Activated naive CD4-positive, alpha-beta T cell treated with anti-CD3 and anti-CD28 coated beads, Interleukin-2, amount 10 ng/mL, durations not matched to agents 7 days and 5 days (primary cell): ENCODE measurements at regions not wholly inside any gene's neighbourhood (a gene's known extent, or its start where the extent isn't known, plus 50 kb on each side); places are given as distances from the start of the nearest gene placed in this dataset.

ENCODE experiments used
- CTCF ChIA-PET: fragments of 350-600 bp; sonication (Branson Sonifier 250); formaldehyde crosslinking; loops from one replicate; lab custom pipeline; 2021; ENCODE audit warnings: antibody characterized with exemption; lab: Charles Lee
- DNase-seq: peaks from one replicate; pipeline ENCODE4 v3.0.0-alpha.2; 2020
- H3K27ac Mint-ChIP-seq: one replicate; pipeline ENCODE4 v1.8.0; 2021; ENCODE audit warnings: mild to moderate bottlenecking, moderate library complexity, mixed read lengths
- H3K27me3 Mint-ChIP-seq: one replicate; pipeline ENCODE4 v1.8.0; 2021; ENCODE audit warnings: mild to moderate bottlenecking, mixed read lengths
- H3K36me3 Mint-ChIP-seq: one replicate; pipeline ENCODE4 v1.8.0; 2021; ENCODE audit warnings: mixed read lengths
- H3K4me1 Mint-ChIP-seq: one replicate; pipeline ENCODE4 v1.8.0; 2021; ENCODE audit warnings: mixed read lengths
- H3K4me3 Mint-ChIP-seq: one replicate; pipeline ENCODE4 v1.8.0; 2021; ENCODE audit warnings: mild to moderate bottlenecking, moderate library complexity, mixed read lengths
- H3K9me3 Mint-ChIP-seq: one replicate; pipeline ENCODE4 v1.8.0; 2021; ENCODE audit warnings: mixed read lengths

DNA sequence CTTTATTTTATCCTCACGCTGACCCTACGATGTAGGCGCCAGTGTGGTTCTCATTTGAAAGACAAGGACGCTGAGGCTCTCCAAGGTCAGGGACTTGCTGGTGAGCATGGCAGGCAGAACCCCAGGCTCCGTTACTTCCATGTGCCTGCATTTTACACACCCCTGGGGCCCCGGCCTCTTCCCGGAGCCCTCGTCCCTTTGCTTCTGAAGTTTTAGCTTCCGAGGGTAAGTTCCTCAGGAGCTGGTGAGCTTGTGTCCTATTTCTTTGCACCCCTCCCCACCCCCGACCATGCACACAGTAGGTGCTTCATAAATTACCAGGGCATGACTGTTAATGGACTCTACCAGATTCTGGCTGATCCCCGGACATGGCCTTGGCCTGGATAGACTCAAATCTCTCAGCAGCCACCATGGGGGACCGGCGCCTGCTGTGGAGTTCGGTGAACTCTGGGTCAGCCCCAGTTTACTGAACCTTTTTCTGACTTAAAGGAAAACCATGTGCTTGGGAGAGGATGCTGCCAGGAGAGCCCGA is 59.3 kb upstream of the RNU6ATAC start:
- Mint-ChIP-seq H3K36me3 (no peaks in the 10 kb centered on the region), H3K27me3 (no peaks in the 10 kb centered on the region), H3K27ac (no peak overlapping the region), H3K9me3 (no peaks in the 10 kb centered on the region), H3K4me1 (no peaks in the 10 kb centered on the region), H3K4me3 (no peak overlapping the region)
- CTCF ChIA-PET: interaction anchor here (1.0 kb wide), 1 partner anchor 52 kb away, joined by 3 read pairs; no protein-coding TSS in a partner anchor
- no peak for DNase-seq

GRCh38 chr9:134224127-134224526 is 59.8 kb upstream of the RNU6ATAC start:
- Mint-ChIP-seq H3K27me3 (no peaks in the 10 kb centered on the region), H3K4me1 (no peaks in the 10 kb centered on the region), H3K27ac (no peak overlapping the region), H3K4me3 (no peak overlapping the region), H3K9me3 (no peaks in the 10 kb centered on the region), H3K36me3 (no peaks in the 10 kb centered on the region)
- DNase-seq: no peak
- CTCF ChIA-PET: no interaction called here

GRCh38 chr9:134224567-134225093 is 60.3 kb upstream of the RNU6ATAC start:
- no peaks in the 10 kb centered on the region for H3K9me3 Mint-ChIP-seq
- no peaks in the 10 kb centered on the region for H3K4me1 Mint-ChIP-seq
- H3K36me3 Mint-ChIP-seq: no peaks in the 10 kb centered on the region
- no peak overlapping the region for H3K4me3 Mint-ChIP-seq
- no peak for DNase-seq
- no peaks in the 10 kb centered on the region for H3K27me3 Mint-ChIP-seq
- CTCF ChIA-PET: no interaction called here
- no peak overlapping the region for H3K27ac Mint-ChIP-seq

DNA sequence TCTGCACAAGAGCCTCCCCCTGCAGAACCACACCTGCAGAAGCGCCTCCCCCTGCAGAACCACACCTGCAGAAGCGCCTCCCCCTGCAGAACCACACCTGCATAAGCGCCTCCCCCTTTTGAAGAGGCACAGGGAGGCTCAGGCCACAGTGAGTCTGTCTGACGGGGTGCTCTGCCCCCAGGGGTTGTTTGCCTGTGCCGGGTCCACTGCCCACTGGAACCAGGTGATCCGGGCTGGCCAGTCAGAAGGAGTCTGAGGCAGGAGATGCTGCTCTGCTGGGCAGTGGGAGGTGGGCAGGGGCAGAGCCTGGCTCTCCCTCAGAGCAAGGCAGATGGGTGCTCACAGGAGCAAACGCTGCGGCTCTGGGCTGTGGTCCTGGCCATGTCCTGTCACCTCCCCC is 60.8 kb upstream of the RNU6ATAC start:
- H3K27ac Mint-ChIP-seq: no peak overlapping the region
- no peak overlapping the region for H3K4me3 Mint-ChIP-seq
- no peaks in the 10 kb centered on the region for H3K36me3 Mint-ChIP-seq
- CTCF ChIA-PET: no interaction called here
- no peak for DNase-seq
- no peaks in the 10 kb centered on the region for H3K27me3 Mint-ChIP-seq
- H3K9me3 Mint-ChIP-seq: no peaks in the 10 kb centered on the region
- no peaks in the 10 kb centered on the region for H3K4me1 Mint-ChIP-seq

DNA sequence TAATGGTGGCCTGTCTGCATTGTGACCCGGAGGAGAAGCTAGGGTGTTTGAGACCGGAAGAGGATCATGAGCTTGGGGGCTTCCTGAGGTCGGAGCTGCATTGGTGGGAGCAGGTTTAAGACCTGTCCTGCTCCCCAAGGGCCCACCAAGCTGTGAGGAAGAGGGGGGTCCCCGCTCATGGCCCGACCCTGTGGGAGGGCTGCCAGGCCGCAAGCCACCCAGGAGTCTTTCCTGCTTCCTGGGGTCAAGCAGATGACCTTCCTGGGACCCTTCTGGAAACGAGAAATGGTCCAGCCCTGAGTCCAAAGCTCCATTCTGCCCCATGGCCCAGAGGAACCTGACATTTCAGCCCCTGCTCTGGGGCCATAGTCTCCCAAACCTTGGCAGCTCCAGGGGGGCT is 61.5 kb upstream of the RNU6ATAC start:
- Mint-ChIP-seq H3K36me3 (no peaks in the 10 kb centered on the region), H3K9me3 (no peaks in the 10 kb centered on the region), H3K4me1 (no peaks in the 10 kb centered on the region), H3K4me3 (no peak overlapping the region), H3K27ac (no peak overlapping the region), H3K27me3 (no peaks in the 10 kb centered on the region)
- no peak for DNase-seq
- CTCF ChIA-PET: no interaction called here

DNA sequence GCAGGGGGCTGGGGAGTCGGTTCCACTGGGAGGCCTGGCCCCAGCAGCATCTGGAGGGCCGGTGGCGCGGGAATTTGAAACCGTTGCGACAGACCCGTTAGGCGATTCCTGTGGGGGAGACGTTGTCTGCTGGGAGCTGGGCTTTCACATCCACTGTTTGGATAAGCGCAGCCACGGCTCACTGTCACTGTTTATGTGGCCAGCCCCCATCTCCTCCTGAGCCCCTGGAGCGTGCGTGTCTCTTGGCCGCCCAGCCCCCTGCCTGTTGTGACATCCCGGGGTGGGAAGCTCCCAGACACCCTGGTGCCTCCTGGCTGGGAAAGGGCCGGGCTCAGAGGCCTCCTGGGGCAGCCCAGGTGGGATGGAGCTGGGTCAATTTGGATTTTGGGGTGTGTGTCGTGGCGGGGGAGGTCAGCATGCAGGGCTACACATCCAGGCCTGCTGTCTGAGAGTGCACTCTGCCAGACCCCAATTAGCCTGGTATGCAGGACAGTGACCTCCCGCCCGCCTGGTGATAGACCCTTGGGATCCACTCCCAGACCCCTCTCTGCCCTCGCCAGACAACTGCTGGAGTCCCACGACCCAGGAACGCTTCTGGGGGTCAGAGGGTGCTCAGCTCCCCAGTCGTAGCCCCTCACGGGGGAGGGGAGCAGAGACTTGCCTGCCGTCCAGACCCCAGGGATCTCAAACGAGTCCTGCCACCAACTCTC is 62.0 kb upstream of the RNU6ATAC start:
- no peaks in the 10 kb centered on the region for H3K4me1 Mint-ChIP-seq
- CTCF ChIA-PET: no interaction called here
- no peaks in the 10 kb centered on the region for H3K36me3 Mint-ChIP-seq
- no peak overlapping the region for H3K4me3 Mint-ChIP-seq
- no peak for DNase-seq
- no peaks in the 10 kb centered on the region for H3K27me3 Mint-ChIP-seq
- H3K27ac Mint-ChIP-seq: no peak overlapping the region
- H3K9me3 Mint-ChIP-seq: no peaks in the 10 kb centered on the region

- H3K27me3 Mint-ChIP-seq: no peaks in the 10 kb centered on the region
- H3K4me1 Mint-ChIP-seq: no peaks in the 10 kb centered on the region
- no peak overlapping the region for H3K27ac Mint-ChIP-seq
- CTCF ChIA-PET: no interaction called here
- no peak overlapping the region for H3K4me3 Mint-ChIP-seq
- DNase-seq: no peak
- H3K36me3 Mint-ChIP-seq: no peaks in the 10 kb centered on the region
- H3K9me3 Mint-ChIP-seq: no peaks in the 10 kb centered on the region
Measured at GRCh38 chr9:134227451-134228411, 63.4 kb upstream of the RNU6ATAC start.

DNA sequence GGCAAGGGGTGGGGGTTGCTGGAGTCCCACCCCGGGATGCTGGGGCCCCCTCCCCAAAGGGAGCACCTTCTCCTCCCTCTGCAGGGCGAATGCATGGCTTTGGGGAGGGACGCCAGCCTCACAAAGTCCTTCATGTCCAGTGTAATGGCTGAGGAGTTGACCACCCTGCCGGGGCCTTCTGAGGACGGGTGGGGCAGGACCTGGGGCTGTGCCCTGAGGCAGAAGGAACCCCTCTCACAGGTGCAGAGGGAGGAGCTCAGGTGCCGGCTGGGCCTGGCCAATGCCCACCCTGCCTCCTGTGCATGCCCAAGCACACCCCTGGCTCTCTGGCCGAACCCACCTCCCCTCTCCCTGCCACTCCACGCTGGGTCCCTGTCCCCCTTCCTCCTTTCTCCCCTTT is 64.3 kb upstream of the RNU6ATAC start:
- no peaks in the 10 kb centered on the region for H3K27me3 Mint-ChIP-seq
- H3K36me3 Mint-ChIP-seq: no peaks in the 10 kb centered on the region
- no peak for DNase-seq
- no peaks in the 10 kb centered on the region for H3K9me3 Mint-ChIP-seq
- CTCF ChIA-PET: no interaction called here
- no peaks in the 10 kb centered on the region for H3K4me1 Mint-ChIP-seq
- H3K4me3 Mint-ChIP-seq: no peak overlapping the region
- H3K27ac Mint-ChIP-seq: no peak overlapping the region

DNA sequence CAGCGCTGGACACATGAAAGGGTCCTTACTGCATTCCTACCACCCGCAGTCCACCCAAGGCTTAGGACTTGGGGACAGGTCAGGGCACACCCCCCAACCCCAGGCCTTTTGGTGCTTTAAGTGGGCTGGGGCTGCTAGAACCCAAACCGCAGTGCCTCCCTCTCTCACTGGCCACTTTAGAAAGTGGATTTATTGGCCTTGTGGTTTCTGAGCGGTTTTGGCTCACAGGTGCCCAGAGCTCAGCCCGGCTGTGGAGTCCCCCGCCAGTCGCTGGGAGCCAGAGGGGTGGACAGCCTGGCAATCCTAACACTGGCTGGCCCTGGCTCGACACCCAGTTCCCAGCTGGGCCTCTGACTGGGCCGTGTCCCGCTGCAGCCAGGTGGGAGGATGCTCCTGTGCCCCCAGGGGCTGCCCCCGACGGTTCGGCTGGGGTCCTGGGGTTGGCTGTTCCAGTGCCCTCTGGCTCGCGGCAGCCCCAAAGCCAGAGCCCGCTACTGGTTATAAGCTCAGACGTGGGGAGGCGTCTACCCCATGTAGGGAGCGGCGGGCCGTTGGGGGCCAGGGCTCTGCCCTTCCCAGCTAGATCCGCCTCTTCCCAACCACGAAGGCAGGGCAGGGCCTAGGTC is 65.2 kb upstream of the RNU6ATAC start:
- H3K36me3 Mint-ChIP-seq: no peaks in the 10 kb centered on the region
- no peaks in the 10 kb centered on the region for H3K9me3 Mint-ChIP-seq
- no peak overlapping the region for H3K4me3 Mint-ChIP-seq
- no peak for DNase-seq
- no peak overlapping the region for H3K27ac Mint-ChIP-seq
- no peaks in the 10 kb centered on the region for H3K4me1 Mint-ChIP-seq
- CTCF ChIA-PET: no interaction called here
- no peaks in the 10 kb centered on the region for H3K27me3 Mint-ChIP-seq

GRCh38 chr9:134230092-134230941 is 66.0 kb upstream of the RNU6ATAC start:
- Mint-ChIP-seq H3K27me3 (no peaks in the 10 kb centered on the region), H3K9me3 (no peaks in the 10 kb centered on the region), H3K36me3 (no peaks in the 10 kb centered on the region), H3K4me1 (no peaks in the 10 kb centered on the region), H3K4me3 (no peak overlapping the region), H3K27ac (no peak overlapping the region)
- CTCF ChIA-PET: no interaction called here
- no peak for DNase-seq

DNA sequence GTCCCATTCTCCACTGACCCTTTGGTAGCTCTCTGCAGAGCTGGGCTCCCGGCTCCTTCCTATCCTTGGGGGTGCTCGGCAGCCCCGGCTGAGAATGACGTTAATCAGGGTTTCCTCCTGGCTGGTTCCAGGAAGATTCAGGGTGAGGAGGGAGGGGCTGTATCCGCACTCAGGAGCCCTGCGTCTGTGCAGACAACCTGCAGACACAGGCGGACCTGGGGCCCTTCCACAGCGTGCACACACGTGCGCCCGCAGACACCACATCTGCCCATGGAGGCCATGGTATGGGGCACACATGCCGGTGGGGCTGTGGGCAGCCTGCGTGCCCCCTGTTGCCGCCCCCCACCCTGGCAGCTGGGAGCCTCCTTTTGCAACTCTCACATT is 66.6 kb upstream of the RNU6ATAC start:
- no peaks in the 10 kb centered on the region for H3K4me1 Mint-ChIP-seq
- no peak overlapping the region for H3K27ac Mint-ChIP-seq
- CTCF ChIA-PET: no interaction called here
- no peak for DNase-seq
- H3K9me3 Mint-ChIP-seq: no peaks in the 10 kb centered on the region
- no peaks in the 10 kb centered on the region for H3K27me3 Mint-ChIP-seq
- H3K36me3 Mint-ChIP-seq: no peaks in the 10 kb centered on the region
- H3K4me3 Mint-ChIP-seq: no peak overlapping the region

- CTCF ChIA-PET: no interaction called here
- H3K27me3 Mint-ChIP-seq: no peaks in the 10 kb centered on the region
- no peak overlapping the region for H3K27ac Mint-ChIP-seq
- H3K36me3 Mint-ChIP-seq: no peaks in the 10 kb centered on the region
- H3K4me1 Mint-ChIP-seq: no peaks in the 10 kb centered on the region
- no peak overlapping the region for H3K4me3 Mint-ChIP-seq
- DNase-seq: no peak
- H3K9me3 Mint-ChIP-seq: no peaks in the 10 kb centered on the region
Measured at GRCh38 chr9:134231330-134231745, 67.0 kb upstream of the RNU6ATAC start.

DNA sequence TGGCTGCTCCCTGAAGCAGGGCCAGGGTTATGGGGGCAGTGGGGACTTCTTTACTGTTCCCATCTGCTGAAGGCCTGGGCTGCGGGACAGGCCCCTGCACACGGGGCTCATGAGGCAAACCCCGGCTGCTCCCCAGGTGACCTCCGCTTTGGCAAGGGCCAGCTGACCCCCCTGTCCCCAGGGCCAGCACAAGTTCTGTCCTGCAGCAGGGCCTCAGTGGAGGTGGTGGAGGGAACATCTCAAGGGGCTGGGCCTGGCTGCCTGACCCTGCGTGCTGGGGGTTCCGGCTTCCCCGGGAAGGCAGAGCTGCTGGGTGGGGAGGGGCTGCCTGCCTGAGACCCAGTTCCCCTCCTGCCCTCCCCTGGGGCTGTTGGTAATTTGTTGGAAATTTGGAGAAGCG is 67.4 kb upstream of the RNU6ATAC start:
- no peaks in the 10 kb centered on the region for H3K9me3 Mint-ChIP-seq
- no peaks in the 10 kb centered on the region for H3K36me3 Mint-ChIP-seq
- no peaks in the 10 kb centered on the region for H3K27me3 Mint-ChIP-seq
- CTCF ChIA-PET: no interaction called here
- DNase-seq: no peak
- no peaks in the 10 kb centered on the region for H3K4me1 Mint-ChIP-seq
- no peak overlapping the region for H3K27ac Mint-ChIP-seq
- no peak overlapping the region for H3K4me3 Mint-ChIP-seq
